ENCODE measurements at regions not wholly inside any gene's neighbourhood (a gene's known extent, or its start where the extent isn't known, plus 50 kb on each side); places are given as distances from the start of the nearest gene placed in this dataset.

DNA sequence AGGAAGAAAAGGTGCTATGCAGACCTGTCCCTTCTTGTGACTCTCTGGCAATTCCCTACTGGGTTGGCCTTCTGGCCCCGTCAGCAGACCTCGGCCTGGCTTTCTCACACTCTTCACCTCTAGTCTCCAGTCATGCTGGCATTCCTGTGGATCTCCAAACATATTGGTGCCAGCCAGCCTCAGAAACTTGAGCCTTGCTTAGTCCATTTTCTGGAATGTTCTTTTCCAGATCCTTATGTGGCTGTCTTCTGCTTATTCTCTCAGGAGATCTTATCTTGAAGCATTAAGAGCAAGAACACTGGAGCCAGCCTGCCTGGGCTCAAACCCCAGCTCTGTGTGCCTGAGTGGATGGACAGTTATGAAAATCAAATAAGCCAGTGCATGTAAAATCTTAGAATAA lies 88.2 kb upstream of the NTRK3 start:
- Mint-ChIP-seq H3K27me3 (peaks cover 42% of the 10 kb centered on the region), H3K4me1 (no peaks in the 10 kb centered on the region), H3K4me3 (no peak overlapping the region), H3K9me3 (no peaks in the 10 kb centered on the region), H3K27ac (no peak overlapping the region), H3K36me3 (ENCODE audit: low read depth) (no peaks in the 10 kb centered on the region)
- ATAC-seq (replicated peaks), result no peak

GRCh38 chr15:88342666-88343065 lies 86.1 kb upstream of the NTRK3 start:
- Mint-ChIP-seq H3K4me1 (no peaks in the 10 kb centered on the region), H3K4me3 (no peak overlapping the region), H3K27me3 (peaks cover 37% of the 10 kb centered on the region), H3K27ac (no peak overlapping the region), H3K9me3 (no peaks in the 10 kb centered on the region), H3K36me3 (ENCODE audit: low read depth) (no peaks in the 10 kb centered on the region)
- ATAC-seq (replicated peaks), result no peak

GRCh38 chr15:88341653-88342052 lies 85.1 kb upstream of the NTRK3 start:
- Mint-ChIP-seq H3K36me3 (ENCODE audit: low read depth) (no peaks in the 10 kb centered on the region), H3K27me3 (peaks cover 32% of the 10 kb centered on the region), H3K4me3 (no peak overlapping the region), H3K9me3 (no peaks in the 10 kb centered on the region), H3K4me1 (no peaks in the 10 kb centered on the region), H3K27ac (no peak overlapping the region)
- ATAC-seq (replicated peaks), result no peak

DNA sequence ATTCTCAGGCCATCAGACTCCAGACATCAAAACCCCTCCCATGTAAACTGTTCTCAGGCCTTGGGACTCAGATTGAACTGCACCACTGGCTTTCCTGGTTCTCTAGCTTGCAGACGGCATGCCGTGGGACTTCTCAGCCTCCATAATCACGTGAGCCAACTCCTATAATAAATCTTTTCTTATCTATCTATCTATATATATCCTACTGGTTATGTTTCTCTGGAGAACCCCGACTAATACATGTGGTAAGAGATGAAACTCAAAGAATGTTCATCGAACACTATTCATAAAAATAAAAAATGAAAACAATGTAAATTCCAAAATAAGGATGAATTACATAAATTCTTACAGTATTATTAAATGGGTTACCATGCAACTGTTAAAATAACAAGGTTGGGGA lies 84.5 kb upstream of the NTRK3 start:
- Mint-ChIP-seq H3K4me3 (no peak overlapping the region), H3K4me1 (no peaks in the 10 kb centered on the region), H3K27ac (no peak overlapping the region), H3K9me3 (no peaks in the 10 kb centered on the region), H3K27me3 (peaks cover 28% of the 10 kb centered on the region), H3K36me3 (ENCODE audit: low read depth) (no peaks in the 10 kb centered on the region)
- no peak for ATAC-seq (replicated peaks)

DNA sequence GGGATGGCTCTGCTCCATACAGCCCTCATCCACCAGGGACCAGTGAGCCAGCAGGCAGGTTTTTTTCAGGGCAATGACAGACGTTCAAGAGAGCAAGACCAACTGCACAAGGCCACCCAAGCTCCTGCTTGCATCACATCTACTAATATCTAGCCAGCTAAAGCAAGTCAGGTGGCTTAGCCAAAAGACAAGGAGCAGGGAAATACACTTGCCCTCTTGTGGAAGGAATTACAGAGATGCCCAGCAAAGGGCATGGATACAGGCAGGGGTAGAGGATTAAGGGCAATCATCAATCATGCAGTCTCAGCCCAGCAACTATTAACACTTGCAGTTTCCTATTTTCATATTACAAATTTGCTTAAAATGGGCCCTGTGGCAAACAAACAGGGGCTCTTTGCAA lies 81.5 kb upstream of the NTRK3 start:
- ATAC-seq (replicated peaks), result no peak
- Mint-ChIP-seq H3K27me3 (peaks cover 23% of the 10 kb centered on the region), H3K4me3 (no peak overlapping the region), H3K27ac (no peak overlapping the region), H3K9me3 (no peaks in the 10 kb centered on the region), H3K4me1 (no peaks in the 10 kb centered on the region), H3K36me3 (ENCODE audit: low read depth) (no peaks in the 10 kb centered on the region)

DNA sequence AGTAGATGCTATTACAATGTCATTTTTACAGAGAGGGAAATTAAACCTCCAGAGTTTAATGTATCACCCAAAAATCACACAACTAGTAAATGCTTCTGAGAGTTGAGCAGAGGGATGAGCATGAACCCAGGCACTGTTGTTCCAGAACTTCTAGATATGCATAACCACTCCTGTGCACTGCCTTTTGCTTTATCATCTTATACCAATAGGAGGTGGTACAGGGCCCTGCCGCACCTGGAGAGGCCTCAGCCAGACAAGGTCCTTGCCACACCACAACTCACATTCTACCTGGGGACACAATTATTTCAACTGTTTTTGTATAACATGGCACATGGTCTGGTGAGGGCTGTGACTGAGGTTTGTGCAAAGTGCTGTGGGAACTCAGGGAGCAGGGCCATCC lies 78.5 kb upstream of the NTRK3 start:
- Mint-ChIP-seq H3K4me1 (peaks cover 3% of the 10 kb centered on the region), H3K9me3 (no peaks in the 10 kb centered on the region), H3K27ac (no peak overlapping the region), H3K36me3 (ENCODE audit: low read depth) (no peaks in the 10 kb centered on the region), H3K4me3 (no peak overlapping the region), H3K27me3 (peaks cover 24% of the 10 kb centered on the region)
- no peak for ATAC-seq (replicated peaks)

GRCh38 chr15:88334436-88334835 lies 77.9 kb upstream of the NTRK3 start:
- ATAC-seq (replicated peaks), result no peak
- no peaks in the 10 kb centered on the region for H3K36me3 Mint-ChIP-seq (ENCODE audit: low read depth)
- H3K4me1 Mint-ChIP-seq, result peaks cover 3% of the 10 kb centered on the region
- no peak overlapping the region for H3K4me3 Mint-ChIP-seq
- no peaks in the 10 kb centered on the region for H3K9me3 Mint-ChIP-seq
- H3K27ac Mint-ChIP-seq, result no peak overlapping the region
- peaks cover 24% of the 10 kb centered on the region for H3K27me3 Mint-ChIP-seq

DNA sequence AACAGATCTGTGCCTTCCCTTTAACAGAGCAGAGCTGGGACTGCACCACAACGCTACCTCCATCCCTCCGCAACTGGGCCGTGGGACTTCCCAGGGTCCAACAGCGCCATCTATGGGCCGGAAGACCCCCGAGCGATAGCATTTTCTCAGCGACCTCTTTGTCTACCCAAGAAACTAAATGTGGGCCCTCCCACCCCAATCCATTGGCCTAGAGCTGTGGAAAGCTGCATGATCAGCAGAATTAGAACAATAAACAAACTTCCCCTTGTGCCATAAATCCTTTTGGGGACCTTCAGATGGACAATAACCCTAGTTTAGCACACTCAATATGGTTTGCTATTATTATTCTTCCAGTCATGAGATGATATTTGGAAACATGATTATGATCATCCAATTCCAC lies 74.8 kb upstream of the NTRK3 start:
- Mint-ChIP-seq H3K4me1 (peaks cover 3% of the 10 kb centered on the region), H3K27me3 (peaks cover 22% of the 10 kb centered on the region), H3K27ac (no peak overlapping the region), H3K4me3 (no peak overlapping the region), H3K36me3 (ENCODE audit: low read depth) (no peaks in the 10 kb centered on the region), H3K9me3 (no peaks in the 10 kb centered on the region)
- peak; percentile 37 for ATAC-seq (replicated peaks)

DNA sequence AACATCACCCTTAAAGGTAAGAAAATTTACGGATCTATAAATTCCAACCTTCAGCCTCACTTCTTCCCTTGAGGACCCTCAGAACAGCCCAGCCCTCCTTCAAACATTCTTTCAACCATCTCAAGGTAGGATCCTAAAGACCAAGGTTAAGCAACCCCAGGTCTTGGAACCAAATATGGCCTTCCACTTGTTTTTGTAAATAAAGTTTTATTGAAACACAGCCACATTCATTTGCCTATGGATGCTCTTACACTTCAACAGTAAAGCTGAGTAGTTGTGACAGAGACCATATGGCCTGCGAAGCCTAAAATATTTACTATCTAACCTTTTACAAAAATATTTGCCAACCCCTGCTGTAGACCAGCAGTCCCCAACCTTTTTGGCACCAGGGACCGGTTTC lies 70.4 kb upstream of the NTRK3 start:
- no peak for ATAC-seq (replicated peaks)
- H3K4me1 Mint-ChIP-seq, result peaks cover 3% of the 10 kb centered on the region
- no peaks in the 10 kb centered on the region for H3K9me3 Mint-ChIP-seq
- H3K27ac Mint-ChIP-seq, result no peak overlapping the region
- no peak overlapping the region for H3K4me3 Mint-ChIP-seq
- peaks cover 15% of the 10 kb centered on the region for H3K27me3 Mint-ChIP-seq
- H3K36me3 Mint-ChIP-seq (ENCODE audit: low read depth), result no peaks in the 10 kb centered on the region

GRCh38 chr15:88324741-88325065 lies 68.2 kb upstream of the NTRK3 start:
- no peaks in the 10 kb centered on the region for H3K36me3 Mint-ChIP-seq (ENCODE audit: low read depth)
- H3K4me3 Mint-ChIP-seq, result no peak overlapping the region
- peaks cover 24% of the 10 kb centered on the region for H3K27me3 Mint-ChIP-seq
- no peak overlapping the region for H3K27ac Mint-ChIP-seq
- H3K4me1 Mint-ChIP-seq, result no peaks in the 10 kb centered on the region
- H3K9me3 Mint-ChIP-seq, result no peaks in the 10 kb centered on the region
- ATAC-seq (replicated peaks), result no peak

DNA sequence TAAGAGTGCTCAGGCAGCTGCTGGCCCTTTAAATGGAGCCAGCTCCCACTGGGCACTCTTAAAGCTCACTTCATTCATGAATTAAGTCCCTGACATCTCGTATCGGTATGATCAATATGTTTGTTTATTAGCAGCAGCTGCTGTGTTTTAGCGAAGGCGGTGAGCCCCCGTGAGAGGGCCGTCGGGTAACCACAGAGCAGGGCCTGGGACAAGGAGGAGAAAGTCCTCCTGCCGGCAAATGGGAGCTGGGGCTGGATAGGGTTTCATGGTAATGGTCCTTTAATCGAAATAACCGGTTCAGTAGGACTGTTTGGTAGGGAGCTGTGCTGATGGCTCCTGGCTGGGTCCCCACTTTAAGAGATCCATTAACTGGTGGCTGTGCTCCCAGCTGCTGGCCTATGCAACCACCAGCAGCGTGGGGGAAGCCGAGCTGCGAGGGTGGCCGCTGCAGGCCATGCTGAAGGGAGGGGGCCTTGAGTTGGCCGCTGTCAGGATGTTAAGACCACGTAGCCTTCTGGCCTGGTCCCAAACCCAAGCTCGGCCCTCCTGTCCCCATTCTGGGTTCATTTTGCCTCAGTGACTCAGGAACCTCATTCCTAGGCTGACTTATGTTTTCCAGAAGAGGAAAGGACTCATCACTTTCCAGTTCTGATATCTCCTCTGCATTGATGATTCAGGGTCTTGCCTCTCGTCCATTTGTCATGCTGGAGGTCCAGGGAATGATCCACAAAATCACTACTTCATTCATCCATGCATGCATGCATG lies 67.6 kb upstream of the NTRK3 start:
- Mint-ChIP-seq H3K9me3 (no peaks in the 10 kb centered on the region), H3K27me3 (peaks cover 25% of the 10 kb centered on the region), H3K4me3 (no peak overlapping the region), H3K27ac (no peak overlapping the region), H3K36me3 (ENCODE audit: low read depth) (no peaks in the 10 kb centered on the region), H3K4me1 (no peaks in the 10 kb centered on the region)
- ATAC-seq (replicated peaks), result no peak

- H3K27me3 Mint-ChIP-seq, result peaks cover 28% of the 10 kb centered on the region
- no peaks in the 10 kb centered on the region for H3K9me3 Mint-ChIP-seq
- no peak for ATAC-seq (replicated peaks)
- no peak overlapping the region for H3K27ac Mint-ChIP-seq
- H3K4me1 Mint-ChIP-seq, result no peaks in the 10 kb centered on the region
- no peaks in the 10 kb centered on the region for H3K36me3 Mint-ChIP-seq (ENCODE audit: low read depth)
- H3K4me3 Mint-ChIP-seq, result no peak overlapping the region
Measured at GRCh38 chr15:88323468-88323867, 66.9 kb upstream of the NTRK3 start.

DNA sequence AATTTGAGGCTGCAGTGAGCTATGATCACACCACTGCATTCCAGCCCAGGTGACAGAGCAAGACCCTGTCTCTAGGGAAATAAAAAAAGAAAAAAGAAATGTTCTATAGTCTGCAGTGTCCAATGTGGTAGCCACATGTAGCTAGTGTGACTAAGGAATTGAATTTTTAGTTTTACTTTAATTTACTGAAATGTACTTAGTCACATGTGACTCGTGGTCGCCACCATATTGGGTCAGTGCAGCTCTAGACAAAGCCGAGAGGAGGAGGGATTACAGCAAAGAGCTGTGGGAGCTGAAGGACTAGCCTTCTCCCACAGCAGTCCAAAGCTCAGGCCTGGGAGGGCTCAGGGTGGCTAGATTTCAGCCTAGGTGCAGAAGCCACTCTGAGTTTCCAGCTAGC lies 65.9 kb upstream of the NTRK3 start:
- H3K36me3 Mint-ChIP-seq (ENCODE audit: low read depth), result no peaks in the 10 kb centered on the region
- no peaks in the 10 kb centered on the region for H3K4me1 Mint-ChIP-seq
- H3K9me3 Mint-ChIP-seq, result no peaks in the 10 kb centered on the region
- H3K27ac Mint-ChIP-seq, result no peak overlapping the region
- no peak for ATAC-seq (replicated peaks)
- H3K27me3 Mint-ChIP-seq, result peaks cover 29% of the 10 kb centered on the region
- no peak overlapping the region for H3K4me3 Mint-ChIP-seq

DNA sequence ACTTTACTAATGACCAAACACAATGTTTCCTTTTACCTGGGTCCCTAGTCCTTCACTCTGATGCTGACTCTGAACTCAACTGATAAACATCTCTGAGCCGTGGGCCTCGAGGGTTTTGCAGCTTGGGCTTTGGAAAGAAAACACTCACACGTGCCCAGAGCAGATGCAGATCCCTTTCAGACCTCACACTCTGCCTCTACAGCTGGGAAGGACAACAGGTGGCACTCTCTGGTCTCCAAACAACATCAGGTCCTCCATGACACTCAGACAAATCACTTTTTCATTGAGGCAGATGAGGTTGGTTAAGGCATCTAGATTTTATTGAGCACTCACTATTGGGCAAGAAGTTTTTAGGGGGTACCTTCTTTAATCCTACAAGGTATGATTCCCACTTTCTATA lies 64.7 kb upstream of the NTRK3 start:
- no peak overlapping the region for H3K27ac Mint-ChIP-seq
- H3K4me3 Mint-ChIP-seq, result no peak overlapping the region
- H3K9me3 Mint-ChIP-seq, result no peaks in the 10 kb centered on the region
- no peaks in the 10 kb centered on the region for H3K4me1 Mint-ChIP-seq
- H3K27me3 Mint-ChIP-seq, result peaks cover 29% of the 10 kb centered on the region
- ATAC-seq (replicated peaks), result no peak
- no peaks in the 10 kb centered on the region for H3K36me3 Mint-ChIP-seq (ENCODE audit: low read depth)

DNA sequence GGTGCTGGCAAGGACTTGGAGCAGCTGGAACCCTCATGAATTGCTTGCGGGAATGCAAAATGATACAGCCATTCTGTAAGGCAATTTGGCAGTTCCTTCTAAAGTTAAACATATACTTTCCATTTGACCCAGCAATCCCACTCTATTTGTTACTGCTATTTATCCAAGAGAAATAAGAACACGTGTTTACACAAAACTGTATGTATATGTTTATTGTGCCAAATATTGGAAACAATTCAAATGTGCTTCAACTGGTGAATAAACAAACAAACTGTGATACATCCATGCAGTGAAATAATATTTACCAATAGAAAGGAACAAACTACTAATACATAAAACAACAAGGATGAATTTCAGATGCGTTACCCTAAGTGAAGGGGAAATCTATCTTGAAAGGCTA lies 60.0 kb upstream of the NTRK3 start:
- H3K27ac Mint-ChIP-seq, result no peak overlapping the region
- H3K9me3 Mint-ChIP-seq, result peaks cover 4% of the 10 kb centered on the region
- H3K4me1 Mint-ChIP-seq, result no peaks in the 10 kb centered on the region
- no peak for ATAC-seq (replicated peaks)
- no peak overlapping the region for H3K4me3 Mint-ChIP-seq
- no peaks in the 10 kb centered on the region for H3K36me3 Mint-ChIP-seq (ENCODE audit: low read depth)
- H3K27me3 Mint-ChIP-seq, result peaks cover 34% of the 10 kb centered on the region

All from activated T-helper 17 cell treated with anti-CD3 and anti-CD28 coated beads, Interleukin-2, amount 50 U/mL, for 72 hours (primary cell).